ENCODE measurements at regions not wholly inside any gene's neighbourhood (a gene's known extent, or its start where the extent isn't known, plus 50 kb on each side); places are given as distances from the start of the nearest gene placed in this dataset.
A peak's percentile ranks its signal among the peaks of the same experiment; 100 is the strongest.
"Not testable (repeated sequence)": the region's sequence is repeated elsewhere in the genome, so short reads cannot be mapped to it uniquely, and the experiment has no call there.

- no peaks in the 10 kb centered on the region for H3K9me3 ChIP-seq (replicated peaks; ENCODE audit: control insufficient read depth, insufficient read depth, low read depth, low read length)
- H3K27me3 ChIP-seq (ENCODE audit: control insufficient read depth in 2 of 2, insufficient read depth in 2 of 2, low read length in 2 of 2): no peaks in the 10 kb centered on the region
- no peak for ATAC-seq
- H4K20me1 ChIP-seq (replicated peaks; ENCODE audit: control insufficient read depth, insufficient read depth, low read length): no peaks in the 10 kb centered on the region
- TF ChIP-seq, protein P1, sequence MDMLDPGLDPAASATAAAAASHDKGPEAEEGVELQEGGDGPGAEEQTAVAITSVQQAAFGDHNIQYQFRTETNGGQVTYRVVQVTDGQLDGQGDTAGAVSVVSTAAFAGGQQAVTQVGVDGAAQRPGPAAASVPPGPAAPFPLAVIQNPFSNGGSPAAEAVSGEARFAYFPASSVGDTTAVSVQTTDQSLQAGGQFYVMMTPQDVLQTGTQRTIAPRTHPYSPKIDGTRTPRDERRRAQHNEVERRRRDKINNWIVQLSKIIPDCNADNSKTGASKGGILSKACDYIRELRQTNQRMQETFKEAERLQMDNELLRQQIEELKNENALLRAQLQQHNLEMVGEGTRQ (CRISPR knock-in tag; IDR thresholded peaks at IDR 0.05): no peak
- TF ChIP-seq ZNF324 (CRISPR knock-in tag; IDR thresholded peaks at IDR 0.05): peak; percentile 83
- no peaks in the 10 kb centered on the region for H3K4me1 ChIP-seq (replicated peaks in 1 of 2; ENCODE audit: control insufficient read depth in 2 of 2, insufficient read depth in 2 of 2, low read length in 2 of 2)
- no peaks in the 10 kb centered on the region for H3K9me1 ChIP-seq (ENCODE audit: control insufficient read depth, insufficient read depth, low read length)
- H3K4me2 ChIP-seq (ENCODE audit: insufficient read depth, low read length): no peak overlapping the region
- BruUV-seq (replicated peaks): no TSS peak
- FAIRE-seq: no peak
- no peak overlapping the region for H3K9ac ChIP-seq (ENCODE audit: insufficient read depth in 1 of 2, low read depth in 2 of 2, low read length in 2 of 2)
- in situ Hi-C loops (cut with MboI): no loop called here
- no peak overlapping the region for H3K27ac ChIP-seq (ENCODE audit: extremely low read depth, low read depth, low read length)
- H3K4me3 ChIP-seq: no peak overlapping the region
- CTCF ChIA-PET (ENCODE audit: low intra/inter-chr PET ratio): no interaction called here
- H3K36me3 ChIP-seq (ENCODE audit: control insufficient read depth, insufficient read depth, low read length): no peaks in the 10 kb centered on the region
- no peaks in the 10 kb centered on the region for H3K79me2 ChIP-seq (ENCODE audit: control insufficient read depth, insufficient read depth, low read length)
- intact Hi-C loops (cut with micrococcal nuclease): no loop called here
- POLR2A ChIA-PET: no interaction called here
- DNase-seq (ENCODE audit: extremely low read depth in 1 of 4, low spot score in 3 of 4): no peak
- H2AFZ ChIP-seq (ENCODE audit: low read depth, low read length): no peak overlapping the region
These were observed 199.9 kb downstream of the B3GLCT start for GRCh38 chr13:31399690-31400089.

- DNase-seq (ENCODE audit: extremely low read depth in 1 of 4, low spot score in 3 of 4); H2AFZ ChIP-seq (ENCODE audit: low read depth, low read length); ATAC-seq; H3K27me3 ChIP-seq (ENCODE audit: control insufficient read depth in 2 of 2, insufficient read depth in 2 of 2, low read length in 2 of 2); H3K79me2 ChIP-seq (ENCODE audit: control insufficient read depth, insufficient read depth, low read length); BruUV-seq (replicated peaks); H3K36me3 ChIP-seq (ENCODE audit: control insufficient read depth, insufficient read depth, low read length); H3K4me1 ChIP-seq (replicated peaks in 1 of 2; ENCODE audit: control insufficient read depth in 2 of 2, insufficient read depth in 2 of 2, low read length in 2 of 2); H3K9me3 ChIP-seq (replicated peaks; ENCODE audit: control insufficient read depth, insufficient read depth, low read depth, low read length); H3K9me1 ChIP-seq (ENCODE audit: control insufficient read depth, insufficient read depth, low read length); FAIRE-seq; H3K4me2 ChIP-seq (ENCODE audit: insufficient read depth, low read length); H3K9ac ChIP-seq (ENCODE audit: insufficient read depth in 1 of 2, low read depth in 2 of 2, low read length in 2 of 2); H3K4me3 ChIP-seq; CTCF ChIA-PET (ENCODE audit: low intra/inter-chr PET ratio); in situ Hi-C loops (cut with MboI); H3K27ac ChIP-seq (ENCODE audit: extremely low read depth, low read depth, low read length); intact Hi-C loops (cut with micrococcal nuclease); H4K20me1 ChIP-seq (replicated peaks; ENCODE audit: control insufficient read depth, insufficient read depth, low read length); POLR2A ChIA-PET: not testable (repeated sequence)
- WGBS (ENCODE audit: insufficient coverage, low coverage, missing lambda C conversion rate): 0% methylated on average over 4 of the region's 4 CpGs
These were observed 203.9 kb downstream of the B3GLCT start for GRCh38 chr13:31403711-31404110.

All from K562 (cell line).